ENCODE measurements at regions not wholly inside any gene's neighbourhood (a gene's known extent, or its start where the extent isn't known, plus 50 kb on each side); places are given as distances from the start of the nearest gene placed in this dataset.

DNA sequence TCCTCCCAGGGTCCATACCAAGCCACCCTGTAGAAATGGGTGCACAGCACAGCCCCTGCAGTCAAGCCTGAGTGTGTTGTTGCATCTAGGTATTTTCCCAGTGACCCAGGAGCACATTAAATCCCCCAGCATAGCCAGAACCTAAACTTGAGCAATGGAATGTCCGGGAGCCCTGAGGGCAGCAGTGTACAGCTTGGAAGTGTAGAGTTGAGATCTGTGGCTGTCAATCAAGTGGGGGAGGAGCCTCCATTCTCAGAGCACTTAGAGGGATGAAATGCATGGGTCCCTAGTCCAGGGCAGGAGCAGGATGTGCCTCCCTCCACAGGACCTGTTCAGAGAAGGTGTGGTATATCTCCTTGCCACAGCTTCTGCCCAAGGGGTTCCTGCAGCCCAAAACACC lies 885.1 kb downstream of the CCSER2 start:
- DNase-seq (ENCODE audit: low spot score) = no peak
- TF ChIP-seq, protein P1, sequence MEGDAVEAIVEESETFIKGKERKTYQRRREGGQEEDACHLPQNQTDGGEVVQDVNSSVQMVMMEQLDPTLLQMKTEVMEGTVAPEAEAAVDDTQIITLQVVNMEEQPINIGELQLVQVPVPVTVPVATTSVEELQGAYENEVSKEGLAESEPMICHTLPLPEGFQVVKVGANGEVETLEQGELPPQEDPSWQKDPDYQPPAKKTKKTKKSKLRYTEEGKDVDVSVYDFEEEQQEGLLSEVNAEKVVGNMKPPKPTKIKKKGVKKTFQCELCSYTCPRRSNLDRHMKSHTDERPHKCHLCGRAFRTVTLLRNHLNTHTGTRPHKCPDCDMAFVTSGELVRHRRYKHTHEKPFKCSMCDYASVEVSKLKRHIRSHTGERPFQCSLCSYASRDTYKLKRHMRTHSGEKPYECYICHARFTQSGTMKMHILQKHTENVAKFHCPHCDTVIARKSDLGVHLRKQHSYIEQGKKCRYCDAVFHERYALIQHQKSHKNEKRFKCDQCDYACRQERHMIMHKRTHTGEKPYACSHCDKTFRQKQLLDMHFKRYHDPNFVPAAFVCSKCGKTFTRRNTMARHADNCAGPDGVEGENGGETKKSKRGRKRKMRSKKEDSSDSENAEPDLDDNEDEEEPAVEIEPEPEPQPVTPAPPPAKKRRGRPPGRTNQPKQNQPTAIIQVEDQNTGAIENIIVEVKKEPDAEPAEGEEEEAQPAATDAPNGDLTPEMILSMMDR (IDR thresholded peaks at IDR 0.05; ENCODE audit: extremely low read depth, missing control alignments) = no peak

DNA sequence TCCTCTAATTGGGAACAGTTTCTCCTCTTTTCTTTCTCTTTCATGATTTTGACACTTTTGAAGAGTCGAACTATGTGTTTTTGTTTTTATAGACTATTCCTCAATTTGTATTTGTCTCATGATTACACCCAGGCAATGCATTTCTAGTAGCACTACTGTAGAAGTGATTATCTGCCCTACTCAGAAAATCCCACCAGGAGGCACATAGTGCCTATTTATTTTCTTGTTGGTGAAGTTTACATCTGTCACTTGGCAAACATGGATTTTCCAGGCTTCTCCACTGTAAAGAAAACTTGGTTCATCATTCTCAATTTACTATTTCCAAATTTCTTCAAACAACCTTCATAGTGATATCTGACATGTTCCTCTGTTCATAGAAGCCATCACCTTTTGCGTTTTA lies 893.9 kb downstream of the CCSER2 start:
- TF ChIP-seq, protein P1 (IDR thresholded peaks at IDR 0.05; ENCODE audit: extremely low read depth, missing control alignments) = no peak

DNA sequence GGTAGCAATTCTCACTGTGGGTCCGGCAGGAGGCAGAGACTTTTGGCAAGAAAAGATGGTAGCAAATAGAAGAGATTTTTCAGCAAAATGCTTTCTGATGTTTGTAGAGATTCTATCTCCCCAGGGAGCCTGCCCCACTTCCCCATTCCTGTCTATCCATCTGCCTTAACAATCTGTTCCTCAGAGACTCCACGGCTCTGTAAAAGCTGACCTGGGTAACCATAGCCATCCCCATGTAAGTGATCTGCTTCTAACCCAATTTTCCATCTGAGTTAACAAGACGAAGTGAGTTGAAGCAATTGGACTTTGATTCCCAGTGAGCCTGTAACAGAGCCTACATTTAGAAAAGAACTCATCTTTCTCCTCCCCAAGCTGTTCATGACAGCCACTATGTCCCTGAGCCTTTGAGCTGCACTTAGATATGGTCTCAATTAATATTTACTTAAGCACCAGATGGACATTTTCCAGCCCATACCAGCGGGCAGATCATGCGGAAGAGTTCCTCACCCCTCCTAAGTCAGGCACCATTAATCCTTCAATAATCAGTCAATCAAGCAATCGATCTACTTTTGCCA lies 896.1 kb downstream of the CCSER2 start:
- TF ChIP-seq, protein P1 (IDR thresholded peaks at IDR 0.05; ENCODE audit: extremely low read depth, missing control alignments) = no peak
- DNase-seq (ENCODE audit: low spot score) = no peak

More for the DNA sequence above, 893.9 kb downstream of the CCSER2 start:
- no peak for DNase-seq (ENCODE audit: low spot score)

DNA sequence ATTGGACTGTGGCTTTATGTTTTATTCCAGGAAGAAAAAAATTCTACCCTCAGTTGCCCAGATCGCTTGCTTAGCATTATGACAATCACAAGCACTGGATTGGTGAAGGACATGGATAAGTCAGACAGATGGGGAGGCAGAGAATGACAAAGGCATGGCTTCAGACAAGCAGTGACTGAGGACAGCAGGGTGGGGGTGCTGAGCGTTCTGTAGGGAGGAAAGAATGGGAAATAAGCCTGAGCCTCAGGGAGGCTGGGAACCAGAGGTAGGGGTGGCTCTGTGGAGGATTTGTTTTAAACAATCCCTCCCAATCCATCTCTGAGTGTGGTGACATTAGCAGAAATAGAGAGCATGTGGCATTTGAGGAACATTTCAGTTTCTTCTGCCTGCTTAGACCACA lies 896.9 kb downstream of the CCSER2 start:
- DNase-seq (ENCODE audit: low spot score) = no peak
- TF ChIP-seq, protein P1 (IDR thresholded peaks at IDR 0.05; ENCODE audit: extremely low read depth, missing control alignments) = no peak

DNA sequence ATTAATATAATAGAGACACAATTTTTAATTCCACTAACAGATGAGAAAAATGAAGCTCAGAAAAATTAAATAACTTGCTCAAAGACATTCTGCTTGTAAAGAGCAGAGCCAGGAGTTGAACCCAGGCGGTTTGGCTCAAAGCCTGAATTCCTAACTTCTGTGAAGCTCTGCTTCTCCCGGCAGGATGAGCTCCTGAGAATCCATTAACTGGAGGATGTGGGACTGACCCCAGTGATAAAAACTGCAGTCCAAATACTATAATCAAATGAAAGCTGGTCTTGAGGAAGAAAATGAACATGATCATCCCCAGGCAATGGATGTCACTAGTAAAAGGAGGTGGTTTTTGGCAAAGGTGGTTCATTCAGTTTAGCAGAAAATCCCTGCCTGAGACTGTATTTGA lies 898.2 kb downstream of the CCSER2 start:
- no peak for DNase-seq (ENCODE audit: low spot score)
- TF ChIP-seq, protein P1 (IDR thresholded peaks at IDR 0.05; ENCODE audit: extremely low read depth, missing control alignments) = no peak

DNA sequence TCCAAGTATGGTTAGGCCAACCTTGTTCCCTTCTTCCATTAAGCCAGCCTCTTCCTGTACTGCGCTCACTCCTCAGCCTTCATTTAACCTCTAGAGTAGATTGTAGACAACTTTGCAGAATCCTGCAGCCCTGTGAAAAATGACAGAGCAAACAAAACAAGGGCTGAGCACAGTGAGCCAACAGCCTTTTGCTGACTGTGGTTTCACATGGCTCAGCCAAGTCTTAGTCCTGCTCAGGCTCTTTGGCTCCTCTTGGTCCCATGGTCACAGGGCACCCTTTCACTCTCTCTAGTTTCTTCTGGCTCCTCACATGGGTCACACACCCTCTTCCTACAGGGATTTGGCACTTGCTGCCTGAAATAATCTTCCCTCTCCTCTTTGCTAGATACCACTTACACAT lies 900.3 kb downstream of the CCSER2 start:
- no peak for DNase-seq (ENCODE audit: low spot score)
- TF ChIP-seq, protein P1 (IDR thresholded peaks at IDR 0.05; ENCODE audit: extremely low read depth, missing control alignments) = no peak

DNA sequence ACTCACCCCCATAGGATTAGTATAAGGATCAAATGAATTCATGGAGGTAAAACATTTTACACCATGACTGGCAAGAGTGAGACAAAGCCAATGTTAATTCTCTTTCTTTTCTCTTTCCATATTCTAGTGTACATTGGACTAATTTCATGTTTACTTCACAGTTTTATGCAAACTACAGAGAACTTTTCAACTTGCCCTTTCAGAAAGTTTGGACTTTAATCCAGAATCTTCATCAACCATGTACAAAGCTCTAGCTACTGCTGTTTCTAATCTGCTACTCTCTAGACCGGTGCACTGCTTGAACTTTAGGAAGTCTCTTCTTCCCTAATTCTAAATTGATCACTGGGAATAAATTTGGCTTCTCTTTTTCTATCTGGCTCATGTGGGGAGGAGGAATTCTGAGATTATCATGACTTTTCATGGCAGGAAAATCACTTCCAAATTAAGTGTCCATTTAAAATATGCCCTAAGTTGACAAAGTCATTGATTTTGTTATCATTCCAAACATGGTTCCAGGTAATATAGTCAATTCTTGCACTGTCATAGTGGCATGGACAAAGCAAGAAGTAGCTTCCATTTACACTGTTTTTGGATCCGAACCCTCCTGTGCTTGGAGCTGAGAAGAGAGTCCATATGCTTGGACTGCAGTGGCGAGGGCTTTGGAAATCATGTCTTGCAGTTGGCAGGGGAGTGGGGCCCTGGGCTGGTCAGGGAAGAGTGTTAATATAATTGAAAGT lies 903.3 kb downstream of the CCSER2 start:
- no peak for DNase-seq (ENCODE audit: low spot score)
- TF ChIP-seq, protein P1 (IDR thresholded peaks at IDR 0.05; ENCODE audit: extremely low read depth, missing control alignments) = no peak

Data from GM20000 (cell line).